Body of pancreas (tissue), 4 donors: ENCODE measurements at regions not wholly inside any gene's neighbourhood (a gene's known extent, or its start where the extent isn't known, plus 50 kb on each side); places are given as distances from the start of the nearest gene placed in this dataset.

Experiments
- POLR2A ChIP-seq, 3 donors: fragments of 450-650 bp; IDR thresholded peaks; one replicate each; pipeline ENCODE4 v1.6.1; 2016; ENCODE audit warnings: antibody characterized with exemption in 3 of 3, mild to moderate bottlenecking in 2 of 3
- TF ChIP-seq, protein P1 (sequence below), 7 experiments: fragments of 450-650 bp in 4 of 7; fragments of 200-600 bp in 3 of 7; sonication (generic) in 3 of 7; IDR thresholded peaks; one replicate each; pipeline ENCODE4 v1.5.1; 2016 to 2019; ENCODE audit warnings: antibody characterized with exemption in 7 of 7

DNA sequence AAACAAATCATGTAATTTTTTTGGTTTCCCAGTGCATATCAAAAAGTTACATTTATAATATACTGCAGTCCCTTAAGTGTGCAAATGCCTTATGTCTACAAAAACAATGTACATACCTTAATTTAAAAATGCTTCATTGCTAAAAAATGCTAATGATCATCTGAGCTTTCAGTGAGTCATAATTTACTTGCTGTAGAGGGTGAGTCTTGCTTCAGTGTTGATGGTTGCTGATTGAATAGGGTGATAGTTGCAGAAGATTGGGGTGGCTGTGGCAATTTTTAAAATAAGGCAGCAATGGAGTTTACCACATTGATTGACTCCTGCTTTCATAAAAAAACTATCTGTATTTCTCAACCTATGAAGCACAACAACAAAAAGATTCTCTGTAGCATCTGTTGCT, 613.9 kb downstream of the TBC1D4 start:
- TF ChIP-seq, protein P1, sequence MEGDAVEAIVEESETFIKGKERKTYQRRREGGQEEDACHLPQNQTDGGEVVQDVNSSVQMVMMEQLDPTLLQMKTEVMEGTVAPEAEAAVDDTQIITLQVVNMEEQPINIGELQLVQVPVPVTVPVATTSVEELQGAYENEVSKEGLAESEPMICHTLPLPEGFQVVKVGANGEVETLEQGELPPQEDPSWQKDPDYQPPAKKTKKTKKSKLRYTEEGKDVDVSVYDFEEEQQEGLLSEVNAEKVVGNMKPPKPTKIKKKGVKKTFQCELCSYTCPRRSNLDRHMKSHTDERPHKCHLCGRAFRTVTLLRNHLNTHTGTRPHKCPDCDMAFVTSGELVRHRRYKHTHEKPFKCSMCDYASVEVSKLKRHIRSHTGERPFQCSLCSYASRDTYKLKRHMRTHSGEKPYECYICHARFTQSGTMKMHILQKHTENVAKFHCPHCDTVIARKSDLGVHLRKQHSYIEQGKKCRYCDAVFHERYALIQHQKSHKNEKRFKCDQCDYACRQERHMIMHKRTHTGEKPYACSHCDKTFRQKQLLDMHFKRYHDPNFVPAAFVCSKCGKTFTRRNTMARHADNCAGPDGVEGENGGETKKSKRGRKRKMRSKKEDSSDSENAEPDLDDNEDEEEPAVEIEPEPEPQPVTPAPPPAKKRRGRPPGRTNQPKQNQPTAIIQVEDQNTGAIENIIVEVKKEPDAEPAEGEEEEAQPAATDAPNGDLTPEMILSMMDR (IDR thresholded peaks at IDR 0.05): no peak
- no peak for TF ChIP-seq POLR2A (IDR thresholded peaks at IDR 0.05)
